Astrocyte of the spinal cord (primary cell): ENCODE measurements at regions not wholly inside any gene's neighbourhood (a gene's known extent, or its start where the extent isn't known, plus 50 kb on each side); places are given as distances from the start of the nearest gene placed in this dataset.

Source experiments
- DNase-seq: peaks from one replicate; pipeline ENCODE4 v3.0.0; 2011; ENCODE audit warnings: low read depth, low spot score
- H3K4me3 ChIP-seq: 2 replicates; pipeline ENCODE4 v1.5.1; 2011; ENCODE audit warnings: low read depth, mild to moderate bottlenecking, low read length, moderate library complexity
- in situ Hi-C: cut with HindIII; loops from 2 replicates; pipeline ENCODE4 v1.10.0; 2017; ENCODE audit warnings: low sequenced_read_pairs
- TF ChIP-seq, protein P1 (sequence below): IDR thresholded peaks from 2 replicates; pipeline ENCODE4 v1.5.1; 2012; ENCODE audit warnings: low read depth, mild to moderate bottlenecking, low read length, inconsistent platforms

GRCh38 chr4:14545163-14545562, 457.1 kb upstream of the CPEB2 start:
- TF ChIP-seq, protein P1, sequence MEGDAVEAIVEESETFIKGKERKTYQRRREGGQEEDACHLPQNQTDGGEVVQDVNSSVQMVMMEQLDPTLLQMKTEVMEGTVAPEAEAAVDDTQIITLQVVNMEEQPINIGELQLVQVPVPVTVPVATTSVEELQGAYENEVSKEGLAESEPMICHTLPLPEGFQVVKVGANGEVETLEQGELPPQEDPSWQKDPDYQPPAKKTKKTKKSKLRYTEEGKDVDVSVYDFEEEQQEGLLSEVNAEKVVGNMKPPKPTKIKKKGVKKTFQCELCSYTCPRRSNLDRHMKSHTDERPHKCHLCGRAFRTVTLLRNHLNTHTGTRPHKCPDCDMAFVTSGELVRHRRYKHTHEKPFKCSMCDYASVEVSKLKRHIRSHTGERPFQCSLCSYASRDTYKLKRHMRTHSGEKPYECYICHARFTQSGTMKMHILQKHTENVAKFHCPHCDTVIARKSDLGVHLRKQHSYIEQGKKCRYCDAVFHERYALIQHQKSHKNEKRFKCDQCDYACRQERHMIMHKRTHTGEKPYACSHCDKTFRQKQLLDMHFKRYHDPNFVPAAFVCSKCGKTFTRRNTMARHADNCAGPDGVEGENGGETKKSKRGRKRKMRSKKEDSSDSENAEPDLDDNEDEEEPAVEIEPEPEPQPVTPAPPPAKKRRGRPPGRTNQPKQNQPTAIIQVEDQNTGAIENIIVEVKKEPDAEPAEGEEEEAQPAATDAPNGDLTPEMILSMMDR, result no peak
- no peak for DNase-seq
- in situ Hi-C loops, result no loop called here
- H3K4me3 ChIP-seq, result no peak overlapping the region

DNA sequence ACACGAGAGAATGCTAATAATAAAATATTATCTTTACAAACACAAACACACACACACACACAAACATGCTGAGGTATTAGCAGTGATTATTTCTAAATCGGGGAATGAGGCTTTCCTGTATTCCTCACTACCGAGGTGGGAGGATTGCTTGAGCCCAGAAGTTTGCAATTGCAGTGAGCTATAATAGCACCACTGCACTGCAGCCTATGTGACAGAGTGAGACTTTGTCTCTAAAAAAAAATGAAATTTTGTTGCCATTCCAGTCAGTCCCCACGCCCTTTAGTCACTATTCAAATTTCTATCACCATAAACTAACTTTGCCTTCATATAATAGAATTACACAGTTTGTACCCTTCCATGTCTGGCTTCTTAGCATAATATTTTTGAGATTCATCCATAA, 456.5 kb upstream of the CPEB2 start:
- TF ChIP-seq, protein P1, result no peak
- in situ Hi-C loops, result no loop called here
- no peak overlapping the region for H3K4me3 ChIP-seq
- no peak for DNase-seq

- in situ Hi-C loops, result no loop called here
- no peak for DNase-seq
- TF ChIP-seq, protein P1, result no peak
- H3K4me3 ChIP-seq, result no peak overlapping the region
These were observed 450.2 kb upstream of the CPEB2 start for GRCh38 chr4:14552119-14552518.

DNA sequence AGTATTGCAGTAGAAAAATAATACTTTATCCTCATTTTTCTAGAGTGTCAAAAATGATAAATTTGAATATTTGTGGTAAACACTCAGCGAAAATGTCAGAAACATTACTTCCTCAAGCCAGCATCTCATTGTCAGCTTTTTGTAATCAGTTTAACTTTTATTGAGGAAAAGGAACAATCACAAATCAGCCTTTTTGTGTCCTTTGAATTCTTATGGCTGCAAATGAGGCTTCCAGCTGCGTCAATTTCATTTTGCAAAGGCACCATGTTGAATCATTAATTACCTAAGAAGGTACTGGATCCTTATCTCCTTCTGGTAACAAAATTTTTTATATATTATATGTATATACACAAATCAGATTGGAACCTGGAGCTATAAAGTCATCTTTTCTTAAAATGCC, 442.6 kb upstream of the CPEB2 start:
- DNase-seq, result no peak
- in situ Hi-C loops, result no loop called here

DNA sequence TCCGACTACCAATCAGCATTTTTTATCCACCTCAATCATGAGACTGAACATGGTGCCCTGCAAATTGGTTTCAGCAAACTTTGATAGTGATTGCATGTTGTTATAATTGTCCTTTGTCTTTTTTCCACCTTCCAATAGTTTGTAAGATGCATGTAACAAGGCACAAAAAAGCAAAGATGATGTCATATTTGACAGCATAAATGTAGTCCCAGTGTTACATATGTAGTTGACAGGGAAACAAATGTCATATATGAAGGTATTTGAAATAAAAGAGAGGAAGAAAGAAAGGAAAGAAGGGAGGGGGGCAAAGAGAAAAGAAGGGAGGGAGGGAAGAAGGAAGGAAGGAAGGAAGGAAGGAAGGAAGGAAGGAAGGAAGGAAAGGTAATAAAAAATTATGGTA, 441.7 kb upstream of the CPEB2 start:
- no peak overlapping the region for H3K4me3 ChIP-seq
- in situ Hi-C loops, result no loop called here
- TF ChIP-seq, protein P1, result no peak
- no peak for DNase-seq

More for the DNA sequence above, 442.6 kb upstream of the CPEB2 start:
- no peak overlapping the region for H3K4me3 ChIP-seq
- TF ChIP-seq, protein P1, result no peak

GRCh38 chr4:14562901-14563300, 439.4 kb upstream of the CPEB2 start:
- H3K4me3 ChIP-seq, result no peak overlapping the region
- in situ Hi-C loops, result no loop called here
- TF ChIP-seq, protein P1, result no peak
- no peak for DNase-seq

DNA sequence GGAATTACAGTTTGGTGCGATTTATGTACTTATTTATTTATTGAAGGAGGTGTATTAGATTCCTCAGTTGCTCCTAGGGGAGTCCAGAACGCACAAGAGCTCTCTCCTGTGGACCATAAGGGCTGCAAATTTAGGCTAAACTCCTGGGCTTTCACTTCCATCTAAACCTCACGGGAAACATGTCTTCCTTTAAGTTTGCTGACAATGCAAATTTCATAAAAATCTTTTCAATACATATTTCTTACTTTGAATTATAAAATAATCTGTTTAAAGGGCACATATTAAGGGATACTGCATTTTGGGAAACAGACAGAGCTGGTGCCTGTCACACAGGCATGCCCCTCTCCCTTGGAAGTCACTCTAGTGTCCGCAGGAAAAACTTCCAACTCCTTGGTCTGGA, 438.0 kb upstream of the CPEB2 start:
- H3K4me3 ChIP-seq, result no peak overlapping the region
- in situ Hi-C loops, result no loop called here
- DNase-seq, result no peak
- TF ChIP-seq, protein P1, result no peak
